BE2C (cell line): ENCODE measurements at regions not wholly inside any gene's neighbourhood (a gene's known extent, or its start where the extent isn't known, plus 50 kb on each side); places are given as distances from the start of the nearest gene placed in this dataset.

Source experiments
- DNase-seq: peaks from one replicate; pipeline ENCODE4 v3.0.0-alpha.2; 2020
- H3K27me3 ChIP-seq: fragments of 250-450 bp; sonication (Bioruptor Pico); 2 replicates; pipeline ENCODE4 v1.5.1; 2020; ENCODE audit warnings: mild to moderate bottlenecking
- H3K36me3 ChIP-seq: fragments of 250-450 bp; sonication (Bioruptor Pico); 2 replicates; pipeline ENCODE4 v1.5.1; 2020; ENCODE audit warnings: mild to moderate bottlenecking
- H3K4me1 ChIP-seq: fragments of 250-450 bp; sonication (Bioruptor Pico); 2 replicates; pipeline ENCODE4 v1.5.1; 2020
- H3K4me3 ChIP-seq: 2 replicates; pipeline ENCODE4 v1.5.1; 2011; ENCODE audit warnings: low read depth, low read length
- H3K9me3 ChIP-seq: fragments of 250-450 bp; sonication (Bioruptor Pico); 2 replicates; pipeline ENCODE4 v1.5.1; 2020
- CTCF ChIP-seq: IDR thresholded peaks from 2 replicates; pipeline ENCODE4 v1.5.1; 2012; ENCODE audit warnings: mild to moderate bottlenecking, low read depth, low read length

- H3K36me3 ChIP-seq, result no peaks in the 10 kb centered on the region
- no peak for TF ChIP-seq CTCF
- no peaks in the 10 kb centered on the region for H3K4me1 ChIP-seq
- no peaks in the 10 kb centered on the region for H3K27me3 ChIP-seq
- H3K9me3 ChIP-seq, result no peaks in the 10 kb centered on the region
- DNase-seq, result no peak
- no peak overlapping the region for H3K4me3 ChIP-seq
Observed at GRCh38 chr18:39348757-39349156, 1783.2 kb upstream of the CELF4 start.

GRCh38 chr18:39347701-39348100 is 1782.1 kb upstream of the CELF4 start:
- TF ChIP-seq CTCF, result no peak
- Histone ChIP-seq H3K9me3 (no peaks in the 10 kb centered on the region), H3K4me1 (no peaks in the 10 kb centered on the region), H3K36me3 (no peaks in the 10 kb centered on the region), H3K27me3 (no peaks in the 10 kb centered on the region), H3K4me3 (no peak overlapping the region)
- DNase-seq, result no peak

GRCh38 chr18:39346916-39347315 is 1781.3 kb upstream of the CELF4 start:
- Histone ChIP-seq H3K4me1 (no peaks in the 10 kb centered on the region), H3K9me3 (no peaks in the 10 kb centered on the region), H3K27me3 (no peaks in the 10 kb centered on the region), H3K4me3 (no peak overlapping the region), H3K36me3 (no peaks in the 10 kb centered on the region)
- no peak for DNase-seq
- TF ChIP-seq CTCF, result no peak

GRCh38 chr18:39345321-39345720 is 1779.7 kb upstream of the CELF4 start:
- Histone ChIP-seq H3K9me3 (no peaks in the 10 kb centered on the region), H3K4me1 (no peaks in the 10 kb centered on the region), H3K4me3 (no peak overlapping the region), H3K27me3 (no peaks in the 10 kb centered on the region), H3K36me3 (no peaks in the 10 kb centered on the region)
- TF ChIP-seq CTCF, result no peak
- DNase-seq, result no peak

- Histone ChIP-seq H3K4me3 (no peak overlapping the region), H3K4me1 (no peaks in the 10 kb centered on the region), H3K9me3 (no peaks in the 10 kb centered on the region), H3K36me3 (no peaks in the 10 kb centered on the region), H3K27me3 (no peaks in the 10 kb centered on the region)
- TF ChIP-seq CTCF, result no peak
- DNase-seq, result no peak
Observed at GRCh38 chr18:39344487-39344886, 1778.9 kb upstream of the CELF4 start.

- Histone ChIP-seq H3K36me3 (no peaks in the 10 kb centered on the region), H3K4me3 (no peak overlapping the region), H3K27me3 (no peaks in the 10 kb centered on the region), H3K9me3 (no peaks in the 10 kb centered on the region), H3K4me1 (no peaks in the 10 kb centered on the region)
- no peak for DNase-seq
- TF ChIP-seq CTCF, result no peak
Observed at GRCh38 chr18:39341129-39341528, 1775.5 kb upstream of the CELF4 start.
